Keratinocyte (primary cell): ENCODE measurements at regions not wholly inside any gene's neighbourhood (a gene's known extent, or its start where the extent isn't known, plus 50 kb on each side); places are given as distances from the start of the nearest gene placed in this dataset.

Experiments used
- DNase-seq: peaks from one replicate; pipeline ENCODE4 v3.0.0-alpha.2; 2011; ENCODE audit warnings: low read depth, missing footprints, low spot score
- FAIRE-seq: peaks from 2 replicates; lab custom pipeline; 2011; peaks lifted over from hg19 to GRCh38; lab: Jason Lieb, UNC
- H2AFZ ChIP-seq: 2 replicates; pipeline ENCODE4 v1.6.0; 2012; ENCODE audit warnings: low read length, control low read depth, inconsistent platforms; ENCODE audit not compliant: control insufficient read depth
- H3K27ac ChIP-seq: 2 replicates; pipeline ENCODE4 v1.5.1; 2011; ENCODE audit warnings: low read length; ENCODE audit not compliant: control insufficient read depth, insufficient read depth
- H3K27me3 ChIP-seq: 3 replicates; pipeline ENCODE4 v1.6.0; 2011; ENCODE audit warnings: low read length; ENCODE audit not compliant: control insufficient read depth, insufficient read depth; ENCODE audit errors: extremely low read depth
- H3K36me3 ChIP-seq, 2 experiments: 2 replicates in 1 of 2; 3 replicates in 1 of 2; pipeline ENCODE4 v1.5.1; 2011; ENCODE audit warnings: low read length in 2 of 2, mild to moderate bottlenecking in 1 of 2; ENCODE audit not compliant: control insufficient read depth in 2 of 2, insufficient read depth in 2 of 2; ENCODE audit errors: extremely low read depth in 1 of 2
- H3K4me1 ChIP-seq: 3 replicates; pipeline ENCODE4 v1.5.1; 2011; ENCODE audit warnings: low read length; ENCODE audit not compliant: control insufficient read depth, insufficient read depth; ENCODE audit errors: extremely low read depth
- H3K4me2 ChIP-seq: 3 replicates; pipeline ENCODE4 v1.6.0; 2011; ENCODE audit warnings: low read depth, low read length; ENCODE audit not compliant: control insufficient read depth, insufficient read depth; ENCODE audit errors: extremely low read depth
- H3K4me3 ChIP-seq, 3 experiments: fragments of 200-600 bp in 1 of 3; sonication (generic) in 1 of 3; 2 replicates in 2 of 3; 3 replicates in 1 of 3; pipeline ENCODE4 v1.5.1; 2011 to 2016; ENCODE audit warnings: low read length in 3 of 3, mild to moderate bottlenecking in 3 of 3, control low read depth in 2 of 3, inconsistent platforms in 1 of 3, low read depth in 1 of 3, mixed read lengths in 1 of 3, mixed run types in 1 of 3, moderate library complexity in 1 of 3; ENCODE audit not compliant: control insufficient read depth in 2 of 3, insufficient read depth in 2 of 3; ENCODE audit errors: extremely low read depth in 1 of 3
- H3K79me2 ChIP-seq: 2 replicates; pipeline ENCODE4 v1.6.0; 2012; ENCODE audit warnings: low read length; ENCODE audit not compliant: control insufficient read depth, insufficient read depth
- H3K9ac ChIP-seq: 3 replicates; pipeline ENCODE4 v1.6.0; 2011; ENCODE audit warnings: low read length; ENCODE audit not compliant: control insufficient read depth, insufficient read depth; ENCODE audit errors: extremely low read depth
- H3K9me1 ChIP-seq: 3 replicates; pipeline ENCODE4 v1.6.0; 2011; ENCODE audit warnings: low read length; ENCODE audit not compliant: control insufficient read depth, insufficient read depth; ENCODE audit errors: extremely low read depth
- H3K9me3 ChIP-seq: 2 replicates; pipeline ENCODE4 v1.5.1; 2012; ENCODE audit warnings: low read depth, low read length; ENCODE audit not compliant: control insufficient read depth
- H4K20me1 ChIP-seq: 3 replicates; pipeline ENCODE4 v1.6.0; 2011; ENCODE audit warnings: low read length; ENCODE audit not compliant: control insufficient read depth, insufficient read depth; ENCODE audit errors: extremely low read depth
- EZH2 ChIP-seq: IDR thresholded peaks from one replicate; pipeline ENCODE4 v1.6.1; 2012; ENCODE audit warnings: inconsistent platforms, mild to moderate bottlenecking, low read length, moderate library complexity
- dilution Hi-C: fragments of 300-500 bp; cut with MboI; formaldehyde crosslinking; loops from one replicate; pipeline ENCODE4 v1.7.0; 2020; ENCODE audit warnings: low sequenced_read_pairs; ENCODE audit not compliant: extremely low pct_ligation_motif_present
- TF ChIP-seq, protein P1 (sequence below), 3 experiments: IDR thresholded peaks in 1 of 3; conservative IDR thresholded peaks in 1 of 3; optimal IDR thresholded peaks in 1 of 3; 2 replicates in 2 of 3; 3 replicates in 1 of 3; pipeline versions ENCODE3 to v1.5.1; 2011; ENCODE audit warnings: low read length in 3 of 3, mild to moderate bottlenecking in 3 of 3, moderate library complexity in 2 of 3, control low read depth in 1 of 3, inconsistent platforms in 1 of 3; ENCODE audit not compliant: insufficient read depth in 2 of 3; ENCODE audit errors: extremely low read depth in 1 of 3

DNA sequence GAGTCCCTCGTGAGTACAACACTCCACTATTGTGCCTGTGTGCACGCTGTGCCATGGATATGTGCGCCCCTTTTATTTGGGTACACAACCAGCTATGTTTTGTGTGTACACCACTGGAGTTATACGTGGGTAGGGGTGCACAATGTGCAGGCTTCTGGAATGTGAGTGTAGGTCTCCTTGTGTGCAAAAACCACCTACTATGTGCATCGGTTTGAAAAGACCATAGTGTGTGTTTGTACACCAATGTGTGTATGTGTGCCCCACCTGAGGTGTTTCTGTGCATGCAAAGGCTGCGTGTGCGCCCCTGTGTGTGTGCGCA, 86.4 kb upstream of the ALDH1L1 start:
- FAIRE-seq (peak; percentile 57), DNase-seq (no peak)
- no peaks in the 10 kb centered on the region for H3K27me3 ChIP-seq
- H3K4me2 ChIP-seq: peak overlapping the region; percentile 67
- peak overlapping the region in 1 of 3 experiments; percentile 5 for H3K4me3 ChIP-seq
- no peaks in the 10 kb centered on the region for H4K20me1 ChIP-seq
- H3K36me3 ChIP-seq: no peaks in the 10 kb centered on the region
- no peak overlapping the region for H3K9ac ChIP-seq
- dilution Hi-C loops: no loop called here
- no peaks in the 10 kb centered on the region for H3K9me3 ChIP-seq
- peak overlapping the region; percentile 49 for H2AFZ ChIP-seq
- H3K27ac ChIP-seq: no peak overlapping the region
- no peak for TF ChIP-seq EZH2
- TF ChIP-seq, protein P1, sequence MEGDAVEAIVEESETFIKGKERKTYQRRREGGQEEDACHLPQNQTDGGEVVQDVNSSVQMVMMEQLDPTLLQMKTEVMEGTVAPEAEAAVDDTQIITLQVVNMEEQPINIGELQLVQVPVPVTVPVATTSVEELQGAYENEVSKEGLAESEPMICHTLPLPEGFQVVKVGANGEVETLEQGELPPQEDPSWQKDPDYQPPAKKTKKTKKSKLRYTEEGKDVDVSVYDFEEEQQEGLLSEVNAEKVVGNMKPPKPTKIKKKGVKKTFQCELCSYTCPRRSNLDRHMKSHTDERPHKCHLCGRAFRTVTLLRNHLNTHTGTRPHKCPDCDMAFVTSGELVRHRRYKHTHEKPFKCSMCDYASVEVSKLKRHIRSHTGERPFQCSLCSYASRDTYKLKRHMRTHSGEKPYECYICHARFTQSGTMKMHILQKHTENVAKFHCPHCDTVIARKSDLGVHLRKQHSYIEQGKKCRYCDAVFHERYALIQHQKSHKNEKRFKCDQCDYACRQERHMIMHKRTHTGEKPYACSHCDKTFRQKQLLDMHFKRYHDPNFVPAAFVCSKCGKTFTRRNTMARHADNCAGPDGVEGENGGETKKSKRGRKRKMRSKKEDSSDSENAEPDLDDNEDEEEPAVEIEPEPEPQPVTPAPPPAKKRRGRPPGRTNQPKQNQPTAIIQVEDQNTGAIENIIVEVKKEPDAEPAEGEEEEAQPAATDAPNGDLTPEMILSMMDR (optimal IDR thresholded peaks at IDR 0.05 in 1 of 3, IDR thresholded peaks at IDR 0.05 in 1 of 3, conservative IDR thresholded peaks at IDR 0.05 in 1 of 3; ENCODE audit: extremely low read depth in 1 of 3, insufficient read depth in 2 of 3, low read length in 3 of 3): no peak
- H3K9me1 ChIP-seq: no peaks in the 10 kb centered on the region
- peaks cover 47% of the 10 kb centered on the region for H3K4me1 ChIP-seq
- H3K79me2 ChIP-seq: no peaks in the 10 kb centered on the region

GRCh38 chr3:126266291-126266840, 86.0 kb upstream of the ALDH1L1 start:
- Histone ChIP-seq H3K9me3 (no peaks in the 10 kb centered on the region), H3K4me3 (no peak overlapping the region), H4K20me1 (no peaks in the 10 kb centered on the region), H3K27ac (no peak overlapping the region), H2AFZ (no peak overlapping the region), H3K79me2 (no peaks in the 10 kb centered on the region), H3K9ac (no peak overlapping the region), H3K36me3 (no peaks in the 10 kb centered on the region), H3K4me2 (no peak overlapping the region), H3K27me3 (no peaks in the 10 kb centered on the region), H3K9me1 (no peaks in the 10 kb centered on the region), H3K4me1 (peaks cover 47% of the 10 kb centered on the region)
- dilution Hi-C loops: no loop called here
- DNase-seq (no peak), FAIRE-seq (no peak)
- TF ChIP-seq, protein P1 (optimal IDR thresholded peaks at IDR 0.05 in 1 of 3, IDR thresholded peaks at IDR 0.05 in 1 of 3, conservative IDR thresholded peaks at IDR 0.05 in 1 of 3; ENCODE audit: extremely low read depth in 1 of 3, insufficient read depth in 2 of 3, low read length in 3 of 3): no peak
- no peak for TF ChIP-seq EZH2
